ENCODE measurements at regions not wholly inside any gene's neighbourhood (a gene's known extent, or its start where the extent isn't known, plus 50 kb on each side); places are given as distances from the start of the nearest gene placed in this dataset.

- Histone ChIP-seq H3K4me3 (ENCODE audit: low read length, poor library complexity, severe bottlenecking) (no peak overlapping the region), H3K27me3 (ENCODE audit: insufficient read depth, low read length, poor library complexity, severe bottlenecking) (no peaks in the 10 kb centered on the region), H3K79me2 (ENCODE audit: insufficient read depth, low read length) (no peaks in the 10 kb centered on the region), H3K4me1 (ENCODE audit: insufficient read depth, low read length, poor library complexity, severe bottlenecking) (peaks cover 41% of the 10 kb centered on the region), H3K9ac (ENCODE audit: low read depth, low read length, poor library complexity, severe bottlenecking) (no peak overlapping the region), H4K20me1 (ENCODE audit: insufficient read depth, low read length, poor library complexity, severe bottlenecking) (no peaks in the 10 kb centered on the region), H3K9me3 (ENCODE audit: insufficient read depth, low read depth, low read length) (no peaks in the 10 kb centered on the region), H3K36me3 (ENCODE audit: insufficient read depth, low read length) (no peaks in the 10 kb centered on the region), H3K4me2 (ENCODE audit: low read depth, low read length, poor library complexity, severe bottlenecking) (no peak overlapping the region), H3K9me2 (replicated peaks; ENCODE audit: low read depth, low read length) (no peaks in the 10 kb centered on the region), H2AFZ (ENCODE audit: low read length) (no peak overlapping the region; the same call in 1 of the 2 replicates), H3F3A (ENCODE audit: low read depth) (no peaks in the 10 kb centered on the region)
- no peak for TF ChIP-seq CTCF (conservative IDR thresholded peaks at IDR 0.05; ENCODE audit: low read length)
- TF ChIP-seq EZH2phosphoT487 (IDR thresholded peaks at IDR 0.05; ENCODE audit: borderline replicate concordance) = no peak
Measured at GRCh38 chr3:107973961-107974360, 116.9 kb downstream of the CD47 start.

GRCh38 chr3:107973152-107973551, 117.7 kb downstream of the CD47 start:
- H3K4me1 ChIP-seq (ENCODE audit: insufficient read depth, low read length, poor library complexity, severe bottlenecking) = peaks cover 33% of the 10 kb centered on the region
- H2AFZ ChIP-seq (ENCODE audit: low read length) = no peak overlapping the region
- no peak overlapping the region for H3K4me2 ChIP-seq (ENCODE audit: low read depth, low read length, poor library complexity, severe bottlenecking)
- no peaks in the 10 kb centered on the region for H3K79me2 ChIP-seq (ENCODE audit: insufficient read depth, low read length)
- H3K9me3 ChIP-seq (ENCODE audit: insufficient read depth, low read depth, low read length) = no peaks in the 10 kb centered on the region
- no peaks in the 10 kb centered on the region for H3K36me3 ChIP-seq (ENCODE audit: insufficient read depth, low read length)
- no peaks in the 10 kb centered on the region for H3F3A ChIP-seq (ENCODE audit: low read depth)
- no peaks in the 10 kb centered on the region for H3K27me3 ChIP-seq (ENCODE audit: insufficient read depth, low read length, poor library complexity, severe bottlenecking)
- H3K4me3 ChIP-seq (ENCODE audit: low read length, poor library complexity, severe bottlenecking) = no peak overlapping the region
- no peak for TF ChIP-seq EZH2phosphoT487 (IDR thresholded peaks at IDR 0.05; ENCODE audit: borderline replicate concordance)
- no peak for TF ChIP-seq CTCF (conservative IDR thresholded peaks at IDR 0.05; ENCODE audit: low read length)
- no peaks in the 10 kb centered on the region for H4K20me1 ChIP-seq (ENCODE audit: insufficient read depth, low read length, poor library complexity, severe bottlenecking)
- H3K9me2 ChIP-seq (replicated peaks; ENCODE audit: low read depth, low read length) = no peaks in the 10 kb centered on the region
- H3K9ac ChIP-seq (ENCODE audit: low read depth, low read length, poor library complexity, severe bottlenecking) = no peak overlapping the region

GRCh38 chr3:107970993-107971580, 119.7 kb downstream of the CD47 start:
- TF ChIP-seq EZH2phosphoT487 (IDR thresholded peaks at IDR 0.05; ENCODE audit: borderline replicate concordance) (no peak), CTCF (conservative IDR thresholded peaks at IDR 0.05; ENCODE audit: low read length) (no peak)
- Histone ChIP-seq H3K27me3 (ENCODE audit: insufficient read depth, low read length, poor library complexity, severe bottlenecking) (no peaks in the 10 kb centered on the region), H3K79me2 (ENCODE audit: insufficient read depth, low read length) (no peaks in the 10 kb centered on the region), H3K9ac (ENCODE audit: low read depth, low read length, poor library complexity, severe bottlenecking) (no peak overlapping the region), H3K9me3 (ENCODE audit: insufficient read depth, low read depth, low read length) (no peaks in the 10 kb centered on the region), H3K36me3 (ENCODE audit: insufficient read depth, low read length) (no peaks in the 10 kb centered on the region), H3K4me3 (ENCODE audit: low read length, poor library complexity, severe bottlenecking) (no peak overlapping the region), H3K4me2 (ENCODE audit: low read depth, low read length, poor library complexity, severe bottlenecking) (no peak overlapping the region), H2AFZ (ENCODE audit: low read length) (no peak overlapping the region), H3K4me1 (ENCODE audit: insufficient read depth, low read length, poor library complexity, severe bottlenecking) (peaks cover 21% of the 10 kb centered on the region), H3K9me2 (replicated peaks; ENCODE audit: low read depth, low read length) (no peaks in the 10 kb centered on the region), H4K20me1 (ENCODE audit: insufficient read depth, low read length, poor library complexity, severe bottlenecking) (no peaks in the 10 kb centered on the region), H3F3A (ENCODE audit: low read depth) (no peaks in the 10 kb centered on the region)
